ENCODE measurements at regions not wholly inside any gene's neighbourhood (a gene's known extent, or its start where the extent isn't known, plus 50 kb on each side); places are given as distances from the start of the nearest gene placed in this dataset.
"Not testable (repeated sequence)": the region's sequence is repeated elsewhere in the genome, so short reads cannot be mapped to it uniquely, and the experiment has no call there.

GRCh38 chr2:240375024-240375645, 60.3 kb upstream of the GPC1 start:
- Histone ChIP-seq H3K9me3 (replicated peaks; ENCODE audit: control insufficient read depth, low read depth, low read length) (peaks cover under 1% of the 10 kb centered on the region), H3K4me1 (ENCODE audit: control insufficient read depth, insufficient read depth, low read length) (peaks cover 56% of the 10 kb centered on the region), H3K36me3 (ENCODE audit: control insufficient read depth, insufficient read depth, low read length) (no peaks in the 10 kb centered on the region), H3K27me3 (ENCODE audit: control insufficient read depth, insufficient read depth, low read length) (peaks cover 2% of the 10 kb centered on the region), H3K27ac (ENCODE audit: low read length) (peak overlapping the region; percentile 89), H3K4me3 (ENCODE audit: low read length) (no peak overlapping the region)
- WGBS (ENCODE audit: insufficient coverage): 92% methylated on average over 28 of the region's 28 CpGs
- no peak for DNase-seq

GRCh38 chr2:240376739-240377138, 58.7 kb upstream of the GPC1 start:
- Histone ChIP-seq H3K9me3 (replicated peaks; ENCODE audit: control insufficient read depth, low read depth, low read length) (peaks cover 6% of the 10 kb centered on the region), H3K27me3 (ENCODE audit: control insufficient read depth, insufficient read depth, low read length) (peaks cover 2% of the 10 kb centered on the region), H3K36me3 (ENCODE audit: control insufficient read depth, insufficient read depth, low read length) (no peaks in the 10 kb centered on the region), H3K4me1 (ENCODE audit: control insufficient read depth, insufficient read depth, low read length) (peaks cover 40% of the 10 kb centered on the region), H3K27ac (ENCODE audit: low read length) (no peak overlapping the region), H3K4me3 (ENCODE audit: low read length) (no peak overlapping the region)
- 93% methylated on average over 6 of the region's 12 CpGs for WGBS (ENCODE audit: insufficient coverage)
- no peak for DNase-seq

GRCh38 chr2:240377366-240377765, 58.1 kb upstream of the GPC1 start:
- H3K9me3 ChIP-seq (replicated peaks; ENCODE audit: control insufficient read depth, low read depth, low read length): peaks cover 6% of the 10 kb centered on the region
- no peaks in the 10 kb centered on the region for H3K36me3 ChIP-seq (ENCODE audit: control insufficient read depth, insufficient read depth, low read length)
- DNase-seq: no peak
- H3K4me3 ChIP-seq (ENCODE audit: low read length): no peak overlapping the region
- WGBS (ENCODE audit: insufficient coverage): 83% methylated on average over 9 of the region's 10 CpGs
- H3K27ac ChIP-seq (ENCODE audit: low read length): no peak overlapping the region
- peaks cover 2% of the 10 kb centered on the region for H3K27me3 ChIP-seq (ENCODE audit: control insufficient read depth, insufficient read depth, low read length)
- peaks cover 34% of the 10 kb centered on the region for H3K4me1 ChIP-seq (ENCODE audit: control insufficient read depth, insufficient read depth, low read length)

GRCh38 chr2:240379089-240379636, 56.3 kb upstream of the GPC1 start:
- peaks cover 2% of the 10 kb centered on the region for H3K27me3 ChIP-seq (ENCODE audit: control insufficient read depth, insufficient read depth, low read length)
- no peak overlapping the region for H3K27ac ChIP-seq (ENCODE audit: low read length)
- peaks cover 6% of the 10 kb centered on the region for H3K9me3 ChIP-seq (replicated peaks; ENCODE audit: control insufficient read depth, low read depth, low read length)
- no peaks in the 10 kb centered on the region for H3K36me3 ChIP-seq (ENCODE audit: control insufficient read depth, insufficient read depth, low read length)
- no peak for DNase-seq
- H3K4me3 ChIP-seq (ENCODE audit: low read length): no peak overlapping the region
- WGBS (ENCODE audit: insufficient coverage): 67% methylated on average over 9 of the region's 9 CpGs
- peaks cover 21% of the 10 kb centered on the region for H3K4me1 ChIP-seq (ENCODE audit: control insufficient read depth, insufficient read depth, low read length)

GRCh38 chr2:240383099-240383758, 52.2 kb upstream of the GPC1 start:
- H3K4me3 ChIP-seq (ENCODE audit: low read length): no peak overlapping the region
- WGBS (ENCODE audit: insufficient coverage): 80% methylated on average over 16 of the region's 17 CpGs
- no peak for DNase-seq

GRCh38 chr2:240383871-240384700, 51.4 kb upstream of the GPC1 start:
- WGBS (ENCODE audit: insufficient coverage): 88% methylated on average over 27 of the region's 29 CpGs
- peaks cover 6% of the 10 kb centered on the region for H3K9me3 ChIP-seq (replicated peaks; ENCODE audit: control insufficient read depth, low read depth, low read length)
- no peak for DNase-seq
- no peak overlapping the region for H3K4me3 ChIP-seq (ENCODE audit: low read length)
- H3K27ac ChIP-seq (ENCODE audit: low read length): peak overlapping the region; percentile 35
- peaks cover 40% of the 10 kb centered on the region for H3K4me1 ChIP-seq (ENCODE audit: control insufficient read depth, insufficient read depth, low read length)
- H3K27me3 ChIP-seq (ENCODE audit: control insufficient read depth, insufficient read depth, low read length): no peaks in the 10 kb centered on the region
- H3K36me3 ChIP-seq (ENCODE audit: control insufficient read depth, insufficient read depth, low read length): no peaks in the 10 kb centered on the region

More at GRCh38 chr2:240383099-240383758, 52.2 kb upstream of the GPC1 start:
- Histone ChIP-seq H3K27ac (ENCODE audit: low read length) (no peak overlapping the region), H3K4me1 (ENCODE audit: control insufficient read depth, insufficient read depth, low read length) (peaks cover 33% of the 10 kb centered on the region), H3K27me3 (ENCODE audit: control insufficient read depth, insufficient read depth, low read length) (no peaks in the 10 kb centered on the region), H3K9me3 (replicated peaks; ENCODE audit: control insufficient read depth, low read depth, low read length) (peaks cover 6% of the 10 kb centered on the region), H3K36me3 (ENCODE audit: control insufficient read depth, insufficient read depth, low read length) (no peaks in the 10 kb centered on the region)

- Histone ChIP-seq H3K36me3 (ENCODE audit: control insufficient read depth, insufficient read depth, low read length) (no peaks in the 10 kb centered on the region), H3K9me3 (replicated peaks; ENCODE audit: control insufficient read depth, low read depth, low read length) (peaks cover 6% of the 10 kb centered on the region), H3K27me3 (ENCODE audit: control insufficient read depth, insufficient read depth, low read length) (no peaks in the 10 kb centered on the region), H3K4me1 (ENCODE audit: control insufficient read depth, insufficient read depth, low read length) (peaks cover 48% of the 10 kb centered on the region), H3K4me3 (ENCODE audit: low read length) (no peak overlapping the region), H3K27ac (ENCODE audit: low read length) (peak overlapping the region; percentile 47)
- 62% methylated on average over 15 of the region's 15 CpGs for WGBS (ENCODE audit: insufficient coverage)
- DNase-seq: peak; percentile 61
Measured at GRCh38 chr2:240384711-240385450, 50.6 kb upstream of the GPC1 start.

GRCh38 chr2:240385451-240386161, 49.9 kb upstream of the GPC1 start:
- H3K27ac ChIP-seq (ENCODE audit: low read length): peak overlapping the region; percentile 47
- not testable (repeated sequence) for DNase-seq; H3K4me3 ChIP-seq (ENCODE audit: low read length); H3K9me3 ChIP-seq (replicated peaks; ENCODE audit: control insufficient read depth, low read depth, low read length); H3K36me3 ChIP-seq (ENCODE audit: control insufficient read depth, insufficient read depth, low read length); H3K27me3 ChIP-seq (ENCODE audit: control insufficient read depth, insufficient read depth, low read length)
- H3K4me1 ChIP-seq (ENCODE audit: control insufficient read depth, insufficient read depth, low read length): peaks cover 54% of the 10 kb centered on the region
- 92% methylated on average over 2 of the region's 3 CpGs for WGBS (ENCODE audit: insufficient coverage)

All from muscle of leg (tissue), 3 donors.